ENCODE measurements at regions not wholly inside any gene's neighbourhood (a gene's known extent, or its start where the extent isn't known, plus 50 kb on each side); places are given as distances from the start of the nearest gene placed in this dataset.

- DNase-seq, result no peak
These were observed 294.1 kb upstream of the CD180 start for GRCh38 chr5:67490543-67491321.

- DNase-seq, result no peak
These were observed 292.3 kb upstream of the CD180 start for GRCh38 chr5:67488885-67489284.

- no peak for DNase-seq
These were observed 291.3 kb upstream of the CD180 start for GRCh38 chr5:67487862-67488261.

- DNase-seq, result no peak
These were observed 286.9 kb upstream of the CD180 start for GRCh38 chr5:67483453-67484030.

GRCh38 chr5:67481362-67481761 lies 284.8 kb upstream of the CD180 start:
- no peak for DNase-seq

- DNase-seq, result no peak
These were observed 281.7 kb upstream of the CD180 start for GRCh38 chr5:67478337-67478736.

- no peak for DNase-seq
These were observed 280.4 kb upstream of the CD180 start for GRCh38 chr5:67476995-67477394.

GRCh38 chr5:67476531-67476930 lies 279.9 kb upstream of the CD180 start:
- DNase-seq, result no peak

GRCh38 chr5:67475489-67475888 lies 278.9 kb upstream of the CD180 start:
- DNase-seq, result no peak

GRCh38 chr5:67474597-67475238 lies 278.1 kb upstream of the CD180 start:
- no peak for DNase-seq

- DNase-seq, result no peak
These were observed 270.5 kb upstream of the CD180 start for GRCh38 chr5:67467110-67467509.

GRCh38 chr5:67465537-67466207 lies 269.1 kb upstream of the CD180 start:
- no peak for DNase-seq

- no peak for DNase-seq
These were observed 265.5 kb upstream of the CD180 start for GRCh38 chr5:67462147-67462546.

- DNase-seq, result no peak
These were observed 262.7 kb upstream of the CD180 start for GRCh38 chr5:67459253-67459652.

GRCh38 chr5:67455970-67456369 lies 259.4 kb upstream of the CD180 start:
- no peak for DNase-seq

- DNase-seq, result no peak
These were observed 258.5 kb upstream of the CD180 start for GRCh38 chr5:67454957-67455561.

- no peak for DNase-seq
These were observed 256.7 kb upstream of the CD180 start for GRCh38 chr5:67453111-67453905.

- DNase-seq, result no peak
These were observed 255.2 kb upstream of the CD180 start for GRCh38 chr5:67451640-67452279.

GRCh38 chr5:67447732-67448131 lies 251.1 kb upstream of the CD180 start:
- DNase-seq, result no peak

GRCh38 chr5:67437905-67438845 lies 241.6 kb upstream of the CD180 start:
- DNase-seq, result no peak

- no peak for DNase-seq
These were observed 238.4 kb upstream of the CD180 start for GRCh38 chr5:67435032-67435431.

Measured in CD4-positive, alpha-beta T cell treated with Interleukin-12 subunit alpha and Interleukin-12 subunit beta, for 1 hour (primary cell).